ENCODE measurements at regions not wholly inside any gene's neighbourhood (a gene's known extent, or its start where the extent isn't known, plus 50 kb on each side); places are given as distances from the start of the nearest gene placed in this dataset.

DNA sequence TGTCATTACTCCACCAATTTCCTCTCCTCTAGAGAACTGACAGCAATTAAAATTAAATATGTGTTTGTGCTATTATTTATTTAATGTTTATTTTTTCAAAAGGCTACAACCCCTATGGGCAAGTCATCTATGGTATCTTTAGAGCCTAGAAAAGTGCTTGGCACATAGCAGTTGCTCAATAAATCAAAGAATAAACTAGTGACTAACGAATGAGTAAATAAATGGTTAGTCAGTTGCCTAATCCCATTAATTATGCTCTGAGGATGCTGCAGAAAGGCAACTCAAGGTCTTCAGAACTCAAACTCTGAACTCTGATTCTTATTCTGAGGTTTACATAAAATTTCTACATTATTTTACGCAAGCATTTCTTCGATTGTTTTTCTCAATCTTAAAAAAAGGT, 193.0 kb upstream of the TSHZ2 start:
- Mint-ChIP-seq H3K27ac (no peak overlapping the region), H3K9me3 (no peaks in the 10 kb centered on the region), H3K36me3 (ENCODE audit: low read depth) (no peaks in the 10 kb centered on the region), H3K4me3 (no peak overlapping the region), H3K27me3 (peaks cover 16% of the 10 kb centered on the region), H3K4me1 (ENCODE audit: low read depth) (no peaks in the 10 kb centered on the region)
- Histone ChIP-seq H3K9me3 (ENCODE audit: control insufficient read depth in 1 of 2, insufficient read depth in 1 of 2, low read length in 2 of 2) (no peaks in the 10 kb centered on the region), H3K27me3 (ENCODE audit: control insufficient read depth in 1 of 2, insufficient read depth in 2 of 2, low read length in 2 of 2) (no peaks in the 10 kb centered on the region), H3K4me1 (ENCODE audit: insufficient read depth, low read length) (no peaks in the 10 kb centered on the region), H3K27ac (ENCODE audit: low read depth in 1 of 2, low read length in 2 of 2) (no peak overlapping the region), H3K4me3 (ENCODE audit: low read length) (no peak overlapping the region), H3K36me3 (ENCODE audit: insufficient read depth, low read length) (no peaks in the 10 kb centered on the region)
- TF ChIP-seq, protein P1, sequence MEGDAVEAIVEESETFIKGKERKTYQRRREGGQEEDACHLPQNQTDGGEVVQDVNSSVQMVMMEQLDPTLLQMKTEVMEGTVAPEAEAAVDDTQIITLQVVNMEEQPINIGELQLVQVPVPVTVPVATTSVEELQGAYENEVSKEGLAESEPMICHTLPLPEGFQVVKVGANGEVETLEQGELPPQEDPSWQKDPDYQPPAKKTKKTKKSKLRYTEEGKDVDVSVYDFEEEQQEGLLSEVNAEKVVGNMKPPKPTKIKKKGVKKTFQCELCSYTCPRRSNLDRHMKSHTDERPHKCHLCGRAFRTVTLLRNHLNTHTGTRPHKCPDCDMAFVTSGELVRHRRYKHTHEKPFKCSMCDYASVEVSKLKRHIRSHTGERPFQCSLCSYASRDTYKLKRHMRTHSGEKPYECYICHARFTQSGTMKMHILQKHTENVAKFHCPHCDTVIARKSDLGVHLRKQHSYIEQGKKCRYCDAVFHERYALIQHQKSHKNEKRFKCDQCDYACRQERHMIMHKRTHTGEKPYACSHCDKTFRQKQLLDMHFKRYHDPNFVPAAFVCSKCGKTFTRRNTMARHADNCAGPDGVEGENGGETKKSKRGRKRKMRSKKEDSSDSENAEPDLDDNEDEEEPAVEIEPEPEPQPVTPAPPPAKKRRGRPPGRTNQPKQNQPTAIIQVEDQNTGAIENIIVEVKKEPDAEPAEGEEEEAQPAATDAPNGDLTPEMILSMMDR (IDR thresholded peaks at IDR 0.05), result no peak
- intact Hi-C loops (cut with DNase I, micrococcal nuclease), result no loop called here
- ChIA-PET POLR2A (no interaction called here), CTCF (no interaction called here)
- DNase-seq (no peak), ATAC-seq (ENCODE audit: poor library complexity) (no peak)

DNA sequence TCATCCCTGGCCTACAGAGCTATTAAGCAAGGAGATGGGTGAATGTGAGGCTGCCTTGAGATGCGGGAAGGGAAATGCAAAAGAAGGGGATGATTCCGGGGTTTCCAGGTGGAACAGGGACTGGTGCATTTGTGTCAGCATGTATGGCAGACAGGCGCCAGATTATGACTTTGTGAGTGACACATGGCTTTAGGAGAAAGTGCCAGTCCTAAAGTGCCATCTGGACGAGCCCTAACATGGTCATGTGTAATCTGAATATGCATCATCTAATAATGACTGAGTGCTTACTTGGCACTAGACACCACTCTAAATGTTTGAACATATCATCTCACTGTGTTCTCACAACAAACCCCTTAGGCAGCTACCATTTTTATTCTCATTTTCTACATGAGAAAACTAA, 195.0 kb upstream of the TSHZ2 start:
- DNase-seq (no peak), ATAC-seq (ENCODE audit: poor library complexity) (no peak)
- Mint-ChIP-seq H3K27ac (no peak overlapping the region), H3K4me3 (no peak overlapping the region), H3K9me3 (no peaks in the 10 kb centered on the region), H3K4me1 (ENCODE audit: low read depth) (no peaks in the 10 kb centered on the region), H3K27me3 (peaks cover 16% of the 10 kb centered on the region), H3K36me3 (ENCODE audit: low read depth) (no peaks in the 10 kb centered on the region)
- no peaks in the 10 kb centered on the region for H3K4me1 ChIP-seq (ENCODE audit: insufficient read depth, low read length)
- no peaks in the 10 kb centered on the region for H3K27me3 ChIP-seq (ENCODE audit: control insufficient read depth in 1 of 2, insufficient read depth in 2 of 2, low read length in 2 of 2)
- TF ChIP-seq, protein P1 (IDR thresholded peaks at IDR 0.05), result no peak
- intact Hi-C loops (cut with DNase I, micrococcal nuclease), result no loop called here
- no peak overlapping the region for H3K27ac ChIP-seq (ENCODE audit: low read depth in 1 of 2, low read length in 2 of 2)
- H3K9me3 ChIP-seq (ENCODE audit: control insufficient read depth in 1 of 2, insufficient read depth in 1 of 2, low read length in 2 of 2), result no peaks in the 10 kb centered on the region
- H3K4me3 ChIP-seq (ENCODE audit: low read length), result no peak overlapping the region
- H3K36me3 ChIP-seq (ENCODE audit: insufficient read depth, low read length), result no peaks in the 10 kb centered on the region
- ChIA-PET CTCF (interaction anchor here (0.8 kb wide), 1 partner anchor 304 kb away, joined by 4 read pairs; no protein-coding TSS in a partner anchor), POLR2A (no interaction called here)

- Histone ChIP-seq H3K27me3 (ENCODE audit: control insufficient read depth in 1 of 2, insufficient read depth in 2 of 2, low read length in 2 of 2) (no peaks in the 10 kb centered on the region), H3K4me1 (ENCODE audit: insufficient read depth, low read length) (no peaks in the 10 kb centered on the region), H3K36me3 (ENCODE audit: insufficient read depth, low read length) (no peaks in the 10 kb centered on the region), H3K27ac (ENCODE audit: low read depth in 1 of 2, low read length in 2 of 2) (no peak overlapping the region), H3K9me3 (ENCODE audit: control insufficient read depth in 1 of 2, insufficient read depth in 1 of 2, low read length in 2 of 2) (no peaks in the 10 kb centered on the region), H3K4me3 (ENCODE audit: low read length) (no peak overlapping the region)
- ATAC-seq (ENCODE audit: poor library complexity) (no peak), DNase-seq (no peak)
- Mint-ChIP-seq H3K27ac (no peak overlapping the region), H3K4me3 (no peak overlapping the region), H3K4me1 (ENCODE audit: low read depth) (no peaks in the 10 kb centered on the region), H3K9me3 (no peaks in the 10 kb centered on the region), H3K36me3 (ENCODE audit: low read depth) (no peaks in the 10 kb centered on the region), H3K27me3 (peaks cover 16% of the 10 kb centered on the region)
- POLR2A ChIA-PET, result no interaction called here
- intact Hi-C loops (cut with DNase I, micrococcal nuclease), result no loop called here
- TF ChIP-seq, protein P1 (IDR thresholded peaks at IDR 0.05), result no peak
- CTCF ChIA-PET, result interaction anchor here (1.1 kb wide), 1 partner anchor 11 kb away, joined by 3 read pairs; no protein-coding TSS in a partner anchor
Measured at GRCh38 chr20:52775786-52776185, 196.4 kb upstream of the TSHZ2 start.
